ENCODE measurements at regions not wholly inside any gene's neighbourhood (a gene's known extent, or its start where the extent isn't known, plus 50 kb on each side); places are given as distances from the start of the nearest gene placed in this dataset.
"Not testable (repeated sequence)": the region's sequence is repeated elsewhere in the genome, so short reads cannot be mapped to it uniquely, and the experiment has no call there.

DNA sequence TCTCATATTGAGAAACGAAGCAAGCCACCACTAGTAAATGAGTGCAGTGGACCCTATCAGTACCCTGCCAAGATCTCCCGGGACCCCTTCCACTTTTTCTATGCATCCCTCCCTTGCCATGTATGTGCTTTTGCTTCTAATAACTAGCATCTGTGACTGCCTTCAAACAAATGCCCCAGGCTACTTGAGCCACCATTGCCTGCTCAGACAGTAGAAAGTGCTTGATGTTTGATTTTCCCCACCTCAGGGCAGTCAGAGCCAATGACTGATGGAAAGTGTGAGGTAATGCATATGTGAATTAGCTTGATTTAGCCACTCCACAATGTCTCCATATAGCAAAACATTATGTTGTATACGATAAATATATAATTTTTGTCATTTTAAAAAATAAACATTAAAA lies 797.3 kb upstream of the ACO1 start:
- no peak for DNase-seq (ENCODE audit: low read depth)

DNA sequence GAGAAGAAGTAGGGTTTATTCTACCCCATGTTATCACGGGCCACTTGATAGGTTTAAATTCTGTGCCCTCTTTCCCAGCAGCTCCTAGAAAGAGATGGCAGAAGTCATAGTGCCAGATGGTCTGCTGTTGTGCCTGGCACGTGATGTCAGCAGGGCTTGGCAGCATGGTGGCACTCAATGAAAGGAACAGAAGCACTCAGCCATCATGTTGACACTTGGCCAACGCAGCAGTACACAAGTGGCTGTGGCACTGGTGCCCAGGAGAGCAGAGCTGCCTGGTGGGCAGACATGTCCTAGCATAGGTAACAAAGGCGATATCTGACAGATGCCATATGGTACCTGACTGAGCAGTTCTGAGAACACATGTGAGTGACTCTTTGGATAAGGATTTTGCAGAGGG lies 796.4 kb upstream of the ACO1 start:
- no peak for DNase-seq (ENCODE audit: low read depth)

DNA sequence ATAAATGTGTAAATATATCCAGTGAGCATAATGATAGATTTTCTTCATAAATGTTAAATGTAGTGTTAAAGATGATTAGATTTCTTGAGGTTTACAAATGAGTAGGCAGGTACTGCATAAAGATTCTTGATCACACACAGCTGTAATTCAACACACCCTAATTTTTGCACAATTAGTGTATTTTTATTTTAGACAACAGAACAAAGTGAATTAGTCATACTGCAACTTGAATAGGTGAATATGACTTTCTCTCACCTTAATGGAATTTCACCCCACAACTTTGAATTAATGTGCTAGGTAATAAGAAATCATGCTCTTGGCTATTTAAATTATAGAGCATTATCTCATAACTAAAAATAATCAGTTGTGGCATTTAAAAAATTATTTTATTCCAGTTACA lies 795.7 kb upstream of the ACO1 start:
- no peak for DNase-seq (ENCODE audit: low read depth)

DNA sequence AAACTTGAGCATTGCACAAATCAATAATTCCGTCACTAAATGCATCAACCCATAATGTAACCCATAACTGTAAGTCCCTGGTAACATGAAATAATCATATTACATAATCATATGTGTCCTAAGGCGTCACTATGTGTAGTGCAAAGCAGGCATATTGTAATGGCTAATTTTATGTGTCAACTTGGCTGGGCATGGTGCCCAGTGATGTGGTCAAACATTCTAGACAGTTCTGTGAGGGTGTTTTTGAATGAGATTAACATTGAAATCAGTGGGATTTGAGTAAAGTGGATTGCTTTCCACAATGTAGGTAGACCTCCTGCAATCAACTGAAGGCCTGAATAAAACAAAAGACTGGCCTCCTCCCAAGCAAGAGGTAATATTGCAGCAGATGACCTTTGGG lies 794.4 kb upstream of the ACO1 start:
- peak; percentile 55 for DNase-seq (ENCODE audit: low read depth)

DNA sequence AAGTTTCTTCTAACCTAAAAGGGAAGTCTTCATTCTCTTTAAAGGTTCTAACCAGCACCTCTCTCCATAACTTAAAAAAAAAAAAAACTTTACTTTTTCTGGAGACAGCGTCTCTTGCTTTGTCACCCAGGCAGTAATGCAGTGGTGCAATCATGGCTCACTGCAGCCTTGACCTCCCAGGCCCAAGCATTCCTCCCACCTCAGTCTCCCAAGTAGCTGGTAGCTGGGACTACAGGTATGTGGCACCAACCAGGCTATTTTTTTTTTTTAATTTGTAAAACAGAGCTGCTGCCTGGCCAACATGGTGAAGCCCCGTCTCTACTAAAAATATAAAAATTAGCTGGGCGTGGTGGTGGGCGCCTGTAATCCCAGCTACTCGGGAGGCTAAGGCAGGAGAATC lies 787.4 kb upstream of the ACO1 start:
- DNase-seq (ENCODE audit: low read depth), result not testable (repeated sequence)

DNA sequence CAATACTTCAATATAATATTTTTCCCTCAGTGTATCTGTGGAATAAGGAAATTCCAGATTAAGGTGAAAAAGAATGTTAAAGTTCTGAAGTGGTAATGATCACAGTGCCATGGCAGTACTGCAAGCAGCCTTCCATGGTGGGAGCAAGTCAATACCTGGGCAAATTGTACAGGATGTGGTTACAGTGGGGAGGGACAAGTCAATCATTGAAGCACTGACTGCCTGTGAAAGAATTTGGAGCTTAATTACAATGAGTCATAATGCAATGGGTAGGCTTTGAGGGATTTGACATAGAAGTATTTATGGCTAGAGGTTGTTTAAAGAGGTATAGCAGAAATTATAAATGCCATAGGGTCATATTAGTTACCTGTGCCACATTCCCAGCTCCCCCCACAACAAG lies 786.5 kb upstream of the ACO1 start:
- DNase-seq (ENCODE audit: low read depth), result peak; percentile 35

DNA sequence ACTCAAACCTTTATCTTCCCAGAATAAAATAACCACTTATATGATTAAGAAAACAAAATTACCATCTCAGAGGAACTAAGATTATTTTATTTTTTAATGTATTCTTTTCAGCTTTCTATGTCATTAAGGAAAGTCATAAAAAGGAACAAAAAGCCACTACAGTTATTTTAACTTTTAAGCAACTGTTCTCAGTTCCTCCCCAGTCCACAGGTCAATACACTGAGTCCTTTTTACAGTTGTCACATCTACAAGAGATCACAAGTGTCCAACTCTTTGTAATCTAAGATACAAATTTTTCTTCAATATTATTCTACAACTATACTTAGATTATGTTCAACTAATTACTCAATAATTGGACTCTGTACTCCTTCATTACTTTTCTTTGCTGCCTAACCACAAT lies 782.8 kb upstream of the ACO1 start:
- no peak for DNase-seq (ENCODE audit: low read depth)

DNA sequence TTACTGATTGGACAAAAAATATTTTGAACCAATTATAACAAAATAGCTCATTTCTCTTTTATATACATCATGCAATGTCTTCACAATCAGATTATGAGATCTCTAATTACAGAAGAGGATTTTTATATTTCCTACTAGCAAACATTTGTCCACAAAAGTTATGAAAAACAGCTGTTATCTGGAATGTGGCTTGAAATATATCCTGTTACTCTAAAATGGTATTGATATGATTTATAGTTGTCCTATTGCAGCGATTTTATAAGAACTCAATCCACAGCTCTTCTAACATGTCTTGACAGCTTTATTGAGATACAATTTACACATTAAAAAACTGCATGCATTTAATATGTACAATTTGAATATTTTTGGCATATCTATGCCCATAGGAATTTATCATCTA lies 779.9 kb upstream of the ACO1 start:
- DNase-seq (ENCODE audit: low read depth), result peak; percentile 27

DNA sequence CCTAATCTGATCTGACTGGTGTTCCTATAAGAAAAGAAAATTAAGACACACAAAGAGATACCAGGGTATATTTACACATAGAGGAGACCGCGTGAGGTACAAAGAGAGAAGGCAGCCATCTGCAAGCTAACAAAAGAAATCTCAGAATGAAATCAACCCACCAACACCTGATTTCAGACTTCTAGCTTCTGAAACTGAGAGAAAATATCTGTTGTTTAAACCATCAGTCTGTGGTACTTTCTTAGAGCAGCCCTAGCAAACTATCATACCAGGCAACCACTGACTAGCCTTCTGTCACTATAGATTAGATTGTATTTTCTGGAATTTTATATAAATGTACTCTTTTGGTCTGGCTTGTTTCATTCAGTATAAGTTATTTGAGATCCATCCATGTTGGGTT lies 779.3 kb upstream of the ACO1 start:
- DNase-seq (ENCODE audit: low read depth), result no peak

DNA sequence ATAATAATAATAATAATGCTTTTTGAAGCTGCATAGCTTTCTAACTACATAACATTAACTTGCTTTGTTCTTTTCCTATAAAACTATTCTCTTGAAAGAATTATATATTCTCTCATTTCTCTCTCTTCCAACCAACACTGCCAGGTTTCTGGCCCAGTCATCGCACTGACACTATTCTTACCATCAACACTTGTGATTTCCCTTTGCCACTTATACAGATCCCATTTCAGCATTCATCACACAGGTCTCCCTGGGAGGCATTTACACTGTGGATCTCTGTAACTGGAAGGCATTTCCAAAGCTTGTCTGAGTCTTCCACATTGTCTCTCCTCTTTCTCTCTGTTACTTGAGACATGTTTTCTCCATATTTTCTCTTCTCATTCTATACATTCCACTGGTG lies 777.8 kb upstream of the ACO1 start:
- DNase-seq (ENCODE audit: low read depth), result no peak

DNA sequence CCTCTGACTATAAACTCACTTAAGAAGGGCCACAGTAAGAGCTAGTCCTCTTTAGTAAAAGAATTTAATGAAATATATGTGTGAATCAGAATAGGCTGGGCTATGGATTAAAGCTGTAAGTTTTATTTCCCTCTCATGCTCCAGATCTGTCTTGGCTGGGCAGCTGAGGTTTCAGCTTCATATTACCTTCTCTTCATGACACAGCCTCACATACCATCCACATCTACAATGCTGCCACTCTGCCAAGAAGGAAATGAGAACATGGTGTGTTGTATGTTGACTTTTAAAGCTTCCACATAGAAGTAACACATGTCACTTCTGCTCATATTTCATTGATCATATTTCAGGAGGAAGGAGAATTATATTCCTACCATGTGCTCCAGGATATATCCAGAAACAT lies 776.0 kb upstream of the ACO1 start:
- DNase-seq (ENCODE audit: low read depth), result peak; percentile 62

DNA sequence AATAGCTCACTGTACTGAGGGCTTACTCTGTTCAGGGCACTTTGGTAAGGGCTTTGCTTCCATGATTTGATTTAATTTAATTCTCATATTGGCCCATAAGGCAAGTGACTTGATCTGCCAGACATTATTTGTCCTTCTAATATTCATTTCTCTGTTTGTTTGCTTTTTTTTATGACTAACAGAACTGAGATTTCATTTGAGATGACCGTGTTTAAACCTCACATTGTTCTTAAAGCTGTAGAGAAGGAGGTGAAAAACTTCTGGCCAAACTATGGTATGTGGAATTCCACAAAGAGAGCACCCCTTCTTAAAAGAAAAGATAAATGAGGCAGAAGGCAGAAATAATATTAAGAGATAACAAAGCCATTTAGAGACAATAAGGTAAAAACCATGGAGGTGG lies 775.6 kb upstream of the ACO1 start:
- no peak for DNase-seq (ENCODE audit: low read depth)

DNA sequence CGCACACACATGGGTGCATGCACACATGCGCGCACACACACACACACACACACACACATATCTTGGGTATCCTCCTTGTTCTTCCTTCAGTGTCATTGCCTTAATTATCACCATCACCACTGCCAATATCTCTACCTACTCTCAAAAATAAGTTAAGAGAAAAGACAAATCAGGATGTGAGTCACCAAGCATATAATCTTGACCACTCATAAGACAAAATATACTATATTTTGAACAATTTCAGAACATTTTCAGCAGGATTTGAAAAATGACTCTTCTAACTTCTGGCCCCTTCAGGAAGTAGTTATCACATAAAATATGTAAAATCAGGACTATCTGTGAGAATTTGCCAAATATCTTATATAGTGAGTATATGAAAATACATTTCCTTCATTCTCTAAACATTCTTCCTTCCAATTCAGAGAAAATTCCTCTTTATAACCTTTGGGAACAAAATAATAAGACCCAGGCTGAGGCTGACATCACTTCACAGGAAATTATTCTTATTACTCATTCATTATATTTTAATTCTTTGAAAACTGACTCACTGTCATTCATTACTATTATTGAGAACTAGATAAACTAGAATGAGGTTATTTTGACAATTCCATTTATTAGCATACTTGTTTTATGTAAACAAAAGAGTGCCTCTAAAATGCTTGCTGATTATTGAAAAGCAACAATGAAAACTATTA lies 772.0 kb upstream of the ACO1 start:
- no peak for DNase-seq (ENCODE audit: low read depth)

DNA sequence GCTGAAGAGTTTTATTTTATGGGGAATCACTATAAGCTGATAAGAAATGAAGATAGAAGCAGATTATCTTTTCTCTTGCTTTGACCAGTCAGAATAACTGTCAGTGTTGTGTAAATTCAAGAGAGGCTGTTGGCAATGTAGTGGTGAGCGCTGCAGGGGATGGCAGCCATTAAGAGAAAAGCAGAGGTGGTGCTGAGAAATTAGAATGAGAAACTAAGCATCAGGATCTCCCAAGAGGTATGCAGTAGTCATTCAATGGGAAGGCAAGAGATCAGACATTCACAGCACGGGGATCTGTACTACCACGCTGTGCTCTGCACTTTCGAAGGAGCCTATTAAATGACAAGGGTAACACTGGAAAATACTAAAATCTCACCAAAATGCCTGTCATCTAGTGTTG lies 768.5 kb upstream of the ACO1 start:
- DNase-seq (ENCODE audit: low read depth), result no peak

DNA sequence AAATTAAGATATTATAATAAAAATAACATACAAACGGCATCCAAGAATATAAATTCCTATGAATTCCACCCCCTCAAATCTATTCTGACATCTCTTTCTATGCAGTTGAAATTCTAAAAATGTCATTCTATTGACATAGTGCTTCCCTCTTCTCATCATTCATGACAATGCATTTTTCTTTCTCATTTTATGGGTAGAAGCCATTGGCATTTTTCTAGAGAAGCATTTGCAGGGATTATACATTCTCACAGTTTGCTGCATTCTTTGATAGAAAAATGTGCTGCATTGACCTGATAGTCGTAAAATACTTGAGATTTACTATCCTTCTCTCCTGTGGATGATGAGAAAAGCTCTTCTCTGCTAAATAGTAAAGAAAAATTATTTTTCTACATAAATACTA lies 760.9 kb upstream of the ACO1 start:
- DNase-seq (ENCODE audit: low read depth), result no peak

DNA sequence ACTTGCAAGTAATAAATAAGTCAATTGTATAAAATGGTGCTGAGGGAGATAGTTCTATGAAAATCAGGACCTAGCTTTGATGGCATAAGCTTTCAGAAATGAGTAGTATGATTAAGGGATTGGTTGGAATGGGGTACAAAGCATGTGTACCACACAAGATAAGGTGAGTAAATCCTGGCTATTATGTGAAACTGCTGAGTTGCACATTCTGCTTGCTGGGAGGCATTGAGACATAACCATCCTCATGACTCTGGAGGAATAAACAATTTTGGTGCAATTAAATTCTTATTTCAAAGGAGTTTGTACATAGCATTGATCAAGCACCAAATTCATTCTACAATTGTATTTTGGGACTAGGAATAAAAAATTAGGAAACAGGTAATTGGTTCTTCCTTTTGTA lies 755.2 kb upstream of the ACO1 start:
- no peak for DNase-seq (ENCODE audit: low read depth)

DNA sequence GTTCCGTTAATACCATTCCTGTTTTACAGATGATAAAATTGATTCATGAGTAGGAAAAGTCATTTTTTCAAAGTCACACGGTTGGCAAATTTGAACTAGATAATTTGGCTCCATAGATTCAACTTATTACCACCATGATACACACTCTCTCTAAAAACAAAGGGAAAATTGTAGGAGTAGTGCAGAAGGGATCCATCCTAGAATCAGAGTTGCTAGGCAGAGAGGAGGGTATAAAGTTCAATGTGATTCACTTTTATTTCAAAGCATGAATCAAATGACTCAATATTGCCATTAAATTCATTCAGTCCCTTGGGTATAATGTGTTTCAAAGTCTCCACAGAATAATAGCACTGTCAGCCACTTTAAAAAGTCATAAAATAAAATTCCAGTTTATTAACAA lies 747.2 kb upstream of the ACO1 start:
- DNase-seq (ENCODE audit: low read depth), result no peak

DNA sequence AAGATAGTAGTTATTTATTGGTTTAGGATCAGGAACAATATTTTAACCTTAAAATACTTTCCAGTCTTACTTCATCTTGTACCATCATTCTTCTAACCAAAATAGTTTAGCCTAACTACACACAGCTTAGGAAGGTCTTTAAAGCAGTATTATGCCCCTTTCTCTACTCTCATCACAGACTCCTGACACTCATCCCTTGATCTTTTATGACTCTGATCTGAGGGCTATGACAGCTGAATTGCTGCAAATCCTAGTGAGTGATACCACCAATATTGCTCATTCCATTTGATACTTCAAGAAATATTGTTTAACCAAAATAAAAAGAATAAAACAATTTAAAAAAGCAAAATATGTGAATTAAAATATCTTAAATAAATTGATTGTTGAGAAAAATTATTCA lies 746.6 kb upstream of the ACO1 start:
- no peak for DNase-seq (ENCODE audit: low read depth)

DNA sequence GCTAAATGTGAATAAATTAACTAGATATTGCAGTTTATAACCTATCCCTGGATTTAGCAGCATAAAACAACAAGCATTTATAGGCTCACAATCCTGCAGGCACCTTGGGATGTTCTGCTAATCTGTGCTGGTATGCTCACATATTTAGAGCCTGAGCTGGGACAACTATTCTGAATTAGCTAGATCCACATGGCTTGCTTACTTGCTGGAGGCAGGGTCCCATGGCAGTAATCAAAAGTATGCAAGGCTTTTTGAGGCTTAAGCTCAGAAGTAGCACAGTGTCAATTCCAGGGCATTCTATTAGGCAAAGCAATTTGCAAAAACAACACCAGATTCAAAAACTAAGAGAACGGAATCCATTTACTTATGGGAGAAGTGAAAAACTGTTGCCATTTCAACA lies 745.0 kb upstream of the ACO1 start:
- no peak for DNase-seq (ENCODE audit: low read depth)

DNA sequence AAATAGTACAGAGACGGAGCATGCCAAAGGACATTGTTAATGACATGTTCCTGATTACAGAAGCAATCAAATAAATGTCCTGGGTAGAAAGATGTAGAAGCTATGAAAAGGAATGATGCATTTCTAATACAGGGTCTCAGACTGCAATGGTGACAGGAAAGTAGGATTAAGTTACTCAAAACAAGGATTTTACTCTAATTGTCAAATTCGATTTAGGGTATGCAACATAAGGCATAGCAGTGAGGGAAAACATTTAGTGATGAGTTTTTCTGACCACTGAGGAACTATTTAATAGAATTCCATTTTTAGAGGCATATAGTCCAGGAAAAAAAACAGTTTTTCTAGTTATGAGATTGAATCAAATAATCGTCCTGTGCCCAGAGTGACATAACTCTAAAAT lies 715.1 kb upstream of the ACO1 start:
- no peak for DNase-seq (ENCODE audit: low read depth)

DNA sequence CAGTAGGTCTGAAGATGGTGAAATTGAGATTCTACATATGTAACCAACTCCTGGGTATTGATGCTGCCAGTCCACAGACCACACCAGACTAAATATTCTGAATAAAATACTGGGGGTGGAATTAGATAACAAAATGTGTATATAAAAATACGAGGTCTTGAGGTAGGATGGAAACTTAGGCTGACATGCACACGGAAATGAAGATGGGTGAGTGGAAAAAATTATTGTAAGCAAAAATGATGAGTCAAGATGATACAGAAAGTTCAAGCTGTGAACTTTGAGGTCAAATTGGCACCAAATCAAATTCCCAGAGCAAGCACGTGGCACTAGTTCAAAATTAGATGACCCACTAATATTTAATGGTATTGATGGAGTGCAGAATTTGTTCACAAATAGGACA lies 713.4 kb upstream of the ACO1 start:
- peak; percentile 24 for DNase-seq (ENCODE audit: low read depth)

DNA sequence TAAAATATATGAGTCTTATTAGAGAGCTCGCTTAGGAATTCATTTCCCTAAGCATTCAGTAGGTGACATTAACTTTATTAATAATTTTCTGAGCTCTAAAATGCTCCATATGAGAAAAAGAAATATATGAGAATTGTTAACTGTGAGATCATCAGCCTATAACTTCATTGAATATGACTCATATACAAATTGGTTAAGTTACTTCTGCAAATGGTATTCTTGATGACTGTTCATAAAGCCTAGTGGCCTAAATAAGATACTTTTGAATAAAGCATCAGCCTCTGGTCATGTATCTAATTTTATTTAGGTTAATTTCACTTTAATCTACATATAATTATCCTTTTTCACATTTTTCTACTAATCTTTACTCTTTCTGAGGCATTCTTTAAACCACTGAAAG lies 710.2 kb upstream of the ACO1 start:
- DNase-seq (ENCODE audit: low read depth), result no peak

DNA sequence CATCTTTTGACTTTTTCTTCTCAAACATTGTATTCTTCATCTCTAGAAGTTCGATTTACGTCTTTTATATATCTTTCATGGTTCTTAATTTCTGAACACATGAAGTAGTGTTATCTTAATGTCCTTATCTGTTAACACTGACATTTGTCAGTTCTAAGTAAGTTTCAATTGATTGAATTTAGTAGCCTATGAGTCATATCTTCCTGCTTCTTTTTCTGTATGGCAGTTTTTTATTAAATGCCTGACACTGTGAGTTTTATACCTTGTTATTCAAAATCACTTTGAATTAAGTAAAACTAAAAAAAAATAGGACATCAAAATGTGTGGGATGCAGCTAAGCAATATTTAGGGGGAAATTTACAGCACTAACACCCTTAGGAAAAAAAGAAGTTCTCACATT lies 707.0 kb upstream of the ACO1 start:
- no peak for DNase-seq (ENCODE audit: low read depth)

DNA sequence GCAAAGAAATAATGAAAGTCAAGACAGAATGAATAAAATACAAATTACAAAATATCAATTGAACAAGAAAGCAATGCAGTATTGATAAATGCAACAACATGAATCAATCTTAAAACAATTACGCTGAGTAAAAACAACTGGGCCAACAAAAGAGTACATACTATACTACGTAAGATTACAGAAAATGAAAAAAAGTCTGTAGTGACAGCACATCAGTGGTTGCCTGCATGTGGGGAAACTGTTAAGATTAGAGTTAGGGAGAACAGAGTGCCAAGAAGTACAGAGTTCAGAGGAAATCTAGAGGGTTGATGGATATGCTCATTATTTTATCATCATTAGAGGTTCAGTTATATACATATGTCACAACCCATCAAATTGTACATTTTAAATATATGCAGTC lies 706.6 kb upstream of the ACO1 start:
- DNase-seq (ENCODE audit: low read depth), result no peak

Data from myocyte (in vitro differentiated cells).